Mesothelial cell of epicardium (in vitro differentiated cells): ENCODE measurements at regions not wholly inside any gene's neighbourhood (a gene's known extent, or its start where the extent isn't known, plus 50 kb on each side); places are given as distances from the start of the nearest gene placed in this dataset.

Experiments used
- DNase-seq, 2 experiments: peaks; one replicate each; pipeline ENCODE4 v3.0.0; 2021; ENCODE audit warnings: low spot score in 2 of 2; ENCODE audit not compliant: unreplicated experiment in 2 of 2
- H3K27ac Mint-ChIP-seq: 2 replicates; pipeline ENCODE4 v1.8.0; 2021; ENCODE audit warnings: mixed read lengths
- H3K27me3 Mint-ChIP-seq: 2 replicates; pipeline ENCODE4 v1.8.0; 2021; ENCODE audit warnings: low read depth, mixed read lengths
- H3K36me3 Mint-ChIP-seq: 2 replicates; pipeline ENCODE4 v1.8.0; 2021; ENCODE audit warnings: mixed read lengths
- H3K4me1 Mint-ChIP-seq: 2 replicates; pipeline ENCODE4 v1.8.0; 2021; ENCODE audit warnings: mixed read lengths
- H3K4me3 Mint-ChIP-seq: 2 replicates; pipeline ENCODE4 v1.8.0; 2021; ENCODE audit warnings: mild to moderate bottlenecking, moderate library complexity, mixed read lengths
- H3K9me3 Mint-ChIP-seq: 2 replicates; pipeline ENCODE4 v1.8.0; 2021; ENCODE audit warnings: mixed read lengths
- CTCF ChIP-seq: fragments of 200-600 bp; sonication (generic); IDR thresholded peaks from one replicate; pipeline ENCODE4 v1.5.0; 2021; ENCODE audit warnings: antibody characterized with exemption; ENCODE audit not compliant: unreplicated experiment

- H3K27ac Mint-ChIP-seq = no peak overlapping the region
- H3K36me3 Mint-ChIP-seq = no peaks in the 10 kb centered on the region
- no peak for TF ChIP-seq CTCF
- peaks cover 15% of the 10 kb centered on the region for H3K4me1 Mint-ChIP-seq
- no peaks in the 10 kb centered on the region for H3K9me3 Mint-ChIP-seq
- DNase-seq = no peak
- no peak overlapping the region for H3K4me3 Mint-ChIP-seq
- no peaks in the 10 kb centered on the region for H3K27me3 Mint-ChIP-seq
Measured at GRCh38 chr6:150651808-150652470, 52.3 kb downstream of the PLEKHG1 start.

GRCh38 chr6:150652848-150653613 lies 53.3 kb downstream of the PLEKHG1 start:
- no peaks in the 10 kb centered on the region for H3K36me3 Mint-ChIP-seq

GRCh38 chr6:150654608-150655007 lies 54.9 kb downstream of the PLEKHG1 start:
- H3K4me3 Mint-ChIP-seq = no peak overlapping the region
- no peaks in the 10 kb centered on the region for H3K27me3 Mint-ChIP-seq
- no peaks in the 10 kb centered on the region for H3K9me3 Mint-ChIP-seq
- H3K4me1 Mint-ChIP-seq = peaks cover 36% of the 10 kb centered on the region
- no peak for DNase-seq
- H3K27ac Mint-ChIP-seq = peak overlapping the region; percentile 48
- H3K36me3 Mint-ChIP-seq = no peaks in the 10 kb centered on the region
- no peak for TF ChIP-seq CTCF

More at GRCh38 chr6:150652848-150653613, 53.3 kb downstream of the PLEKHG1 start:
- H3K9me3 Mint-ChIP-seq = no peaks in the 10 kb centered on the region
- no peak overlapping the region for H3K27ac Mint-ChIP-seq
- no peak for DNase-seq
- H3K4me3 Mint-ChIP-seq = no peak overlapping the region
- no peak for TF ChIP-seq CTCF
- H3K4me1 Mint-ChIP-seq = peaks cover 20% of the 10 kb centered on the region
- no peaks in the 10 kb centered on the region for H3K27me3 Mint-ChIP-seq

GRCh38 chr6:150656156-150656555 lies 56.5 kb downstream of the PLEKHG1 start:
- Mint-ChIP-seq H3K36me3 (no peaks in the 10 kb centered on the region), H3K4me1 (peaks cover 48% of the 10 kb centered on the region), H3K27ac (no peak overlapping the region)

GRCh38 chr6:150658421-150658820 lies 58.7 kb downstream of the PLEKHG1 start:
- DNase-seq = no peak
- H3K4me1 Mint-ChIP-seq = peaks cover 55% of the 10 kb centered on the region
- no peaks in the 10 kb centered on the region for H3K27me3 Mint-ChIP-seq
- TF ChIP-seq CTCF = no peak
- H3K9me3 Mint-ChIP-seq = no peaks in the 10 kb centered on the region
- peaks cover 9% of the 10 kb centered on the region for H3K36me3 Mint-ChIP-seq
- H3K4me3 Mint-ChIP-seq = no peak overlapping the region
- H3K27ac Mint-ChIP-seq = peak overlapping the region; percentile 83

More at GRCh38 chr6:150656156-150656555, 56.5 kb downstream of the PLEKHG1 start:
- Mint-ChIP-seq H3K9me3 (no peaks in the 10 kb centered on the region), H3K4me3 (no peak overlapping the region), H3K27me3 (no peaks in the 10 kb centered on the region)
- no peak for DNase-seq
- TF ChIP-seq CTCF = no peak
